ENCODE measurements at regions not wholly inside any gene's neighbourhood (a gene's known extent, or its start where the extent isn't known, plus 50 kb on each side); places are given as distances from the start of the nearest gene placed in this dataset.
"Not testable (repeated sequence)": the region's sequence is repeated elsewhere in the genome, so short reads cannot be mapped to it uniquely, and the experiment has no call there.

DNA sequence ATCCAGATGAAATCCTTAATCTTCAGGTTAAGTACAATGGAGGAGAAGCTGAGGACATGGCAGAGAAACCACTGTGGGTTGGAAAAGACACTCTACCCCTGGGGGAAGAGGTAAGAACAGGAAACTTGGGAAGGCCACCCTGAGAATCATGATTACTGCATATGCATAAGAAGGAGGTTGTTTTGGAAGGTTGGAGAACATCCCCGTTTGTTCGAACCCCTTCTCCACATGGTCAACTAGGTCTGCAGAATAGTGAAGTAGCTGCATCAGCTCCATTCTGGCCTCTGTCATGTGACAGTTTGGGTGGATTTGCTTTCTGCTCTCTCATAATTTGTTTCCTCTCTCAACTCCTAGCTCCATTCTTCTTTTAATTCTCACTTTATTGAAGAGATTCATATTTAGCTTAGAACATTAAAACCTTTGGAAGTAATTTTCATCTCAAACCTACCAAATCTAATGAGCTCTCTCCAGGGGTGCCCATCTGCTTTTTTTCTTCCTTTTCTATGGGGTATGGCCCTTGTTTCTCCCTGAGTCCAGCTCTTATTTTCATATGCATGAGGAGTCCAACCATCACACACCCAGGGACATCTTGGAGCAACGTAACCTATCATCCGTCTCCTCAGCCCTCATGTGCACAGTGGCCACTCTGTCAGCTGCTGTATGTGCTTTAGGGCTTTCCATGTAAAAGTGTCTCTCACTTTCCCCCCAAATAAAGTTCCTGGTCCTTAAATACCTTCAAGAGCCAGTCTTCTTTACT, 820.3 kb downstream of the TMEM121 start:
- DNase-seq: no peak
- Histone ChIP-seq H3K4me3 (no peak overlapping the region), H3K9me2 (ENCODE audit: insufficient read depth) (no peaks in the 10 kb centered on the region), H3K4me1 (ENCODE audit: insufficient read depth) (no peaks in the 10 kb centered on the region), H3F3A (ENCODE audit: insufficient read depth) (no peaks in the 10 kb centered on the region), H2AFZ (no peak overlapping the region), H3K27me3 (replicated peaks; ENCODE audit: insufficient read depth) (no peaks in the 10 kb centered on the region), H3K4me2 (ENCODE audit: unreplicated experiment) (no peak overlapping the region), H3K9me3 (ENCODE audit: low read depth) (no peaks in the 10 kb centered on the region), H3K36me3 (ENCODE audit: low read depth) (no peaks in the 10 kb centered on the region), H3K27ac (no peak overlapping the region), H3K79me2 (ENCODE audit: insufficient read depth) (no peaks in the 10 kb centered on the region), H3K9ac (no peak overlapping the region), H4K20me1 (ENCODE audit: insufficient read depth) (no peaks in the 10 kb centered on the region)
- 38 to 56% methylated on average over 4 of the region's 4 CpGs for WGBS, 2 experiments (ENCODE audit: low coverage in 1 of 2, low lambda C conversion rate in 2 of 2, missing lambda C conversion rate in 2 of 2)
- TF ChIP-seq EZH2phosphoT487 (IDR thresholded peaks at IDR 0.05; ENCODE audit: insufficient read depth, low read depth): no peak
- no peak for TF ChIP-seq EZH2 (IDR thresholded peaks at IDR 0.05; ENCODE audit: insufficient read depth, poor library complexity, severe bottlenecking)
- in situ Hi-C loops (cut with MboI): no loop called here

DNA sequence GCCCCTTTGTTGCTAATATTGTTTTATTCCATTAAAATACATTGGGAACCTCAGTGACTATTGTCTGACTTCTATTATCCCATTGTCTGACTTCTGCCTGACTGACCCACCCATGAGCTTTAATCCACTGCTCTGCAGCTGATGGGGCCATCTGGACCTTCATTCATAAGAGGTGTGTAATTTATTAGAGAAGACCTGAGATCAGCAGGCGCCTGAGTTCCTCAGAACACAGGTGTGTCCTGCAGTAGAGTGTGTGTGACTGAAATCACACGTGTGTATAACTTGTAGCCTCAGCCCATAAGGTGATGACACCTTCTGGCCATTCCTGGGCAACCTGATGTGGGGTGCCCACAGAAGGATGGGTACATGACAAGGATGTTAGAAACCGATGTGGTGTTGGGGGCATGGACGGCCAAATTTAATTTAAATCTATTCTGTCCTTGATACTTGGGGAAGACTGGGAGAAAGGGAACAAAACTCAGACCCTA, 821.0 kb downstream of the TMEM121 start:
- Histone ChIP-seq H3K27ac (no peak overlapping the region), H3K36me3 (ENCODE audit: low read depth) (no peaks in the 10 kb centered on the region), H3K9me2 (ENCODE audit: insufficient read depth) (no peaks in the 10 kb centered on the region), H3K9ac (no peak overlapping the region), H3F3A (ENCODE audit: insufficient read depth) (no peaks in the 10 kb centered on the region), H3K4me2 (ENCODE audit: unreplicated experiment) (no peak overlapping the region), H3K27me3 (replicated peaks; ENCODE audit: insufficient read depth) (no peaks in the 10 kb centered on the region), H3K4me1 (ENCODE audit: insufficient read depth) (no peaks in the 10 kb centered on the region), H3K9me3 (ENCODE audit: low read depth) (no peaks in the 10 kb centered on the region), H3K4me3 (no peak overlapping the region), H4K20me1 (ENCODE audit: insufficient read depth) (no peaks in the 10 kb centered on the region), H3K79me2 (ENCODE audit: insufficient read depth) (no peaks in the 10 kb centered on the region), H2AFZ (no peak overlapping the region)
- DNase-seq: no peak
- in situ Hi-C loops (cut with MboI): no loop called here
- 13 to 16% methylated on average over 4 of the region's 4 CpGs for WGBS, 2 experiments (ENCODE audit: low coverage in 1 of 2, low lambda C conversion rate in 2 of 2, missing lambda C conversion rate in 2 of 2)
- TF ChIP-seq EZH2phosphoT487 (IDR thresholded peaks at IDR 0.05; ENCODE audit: insufficient read depth, low read depth) (no peak), EZH2 (IDR thresholded peaks at IDR 0.05; ENCODE audit: insufficient read depth, poor library complexity, severe bottlenecking) (no peak)

DNA sequence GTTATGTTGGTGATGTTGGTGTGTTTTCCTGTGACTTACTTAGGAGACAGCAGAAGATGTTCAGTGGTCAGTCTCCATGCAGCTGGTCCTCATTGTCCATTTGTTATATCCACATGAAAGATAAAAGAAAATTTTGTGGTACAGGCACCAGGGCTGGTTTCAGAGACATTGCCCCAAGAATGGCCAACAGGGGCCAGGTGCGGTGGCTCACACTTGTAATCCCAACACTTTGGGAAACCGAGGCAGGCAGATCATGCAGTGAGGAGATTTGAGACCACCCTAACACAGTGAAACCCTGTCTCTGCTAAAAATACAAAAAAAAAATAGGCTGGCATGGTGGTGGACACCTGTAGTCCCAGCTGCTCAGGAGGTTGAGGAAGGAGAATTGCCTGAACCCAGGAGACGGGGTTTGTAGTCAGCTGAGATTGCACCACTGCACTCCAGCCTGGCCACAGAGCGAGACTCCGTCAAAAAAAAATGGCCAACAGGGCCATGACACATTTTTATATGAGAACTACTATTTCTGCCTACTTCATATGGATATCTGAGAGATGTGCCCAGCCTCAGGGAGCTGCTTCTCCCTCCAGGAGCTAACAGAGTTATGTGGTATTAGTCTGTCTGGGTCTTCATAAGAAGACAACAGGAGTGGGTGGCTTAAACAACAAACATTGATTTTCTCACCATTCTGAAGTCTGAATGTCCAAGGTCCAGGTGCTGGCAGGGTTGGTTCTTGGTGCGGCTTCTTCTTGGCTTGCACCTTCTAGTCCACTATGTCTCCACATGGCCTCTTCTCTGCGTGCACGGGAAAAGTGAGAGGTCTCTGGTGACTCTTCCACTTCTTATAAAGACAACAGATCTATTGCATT, 821.7 kb downstream of the TMEM121 start:
- Histone ChIP-seq H3K36me3 (ENCODE audit: low read depth) (no peaks in the 10 kb centered on the region), H3K4me3 (no peak overlapping the region), H3K9me2 (ENCODE audit: insufficient read depth) (no peaks in the 10 kb centered on the region), H3K27me3 (replicated peaks; ENCODE audit: insufficient read depth) (no peaks in the 10 kb centered on the region), H3K4me1 (ENCODE audit: insufficient read depth) (no peaks in the 10 kb centered on the region), H3K9me3 (ENCODE audit: low read depth) (no peaks in the 10 kb centered on the region), H2AFZ (no peak overlapping the region), H4K20me1 (ENCODE audit: insufficient read depth) (no peaks in the 10 kb centered on the region), H3K4me2 (ENCODE audit: unreplicated experiment) (no peak overlapping the region), H3F3A (ENCODE audit: insufficient read depth) (no peaks in the 10 kb centered on the region), H3K9ac (no peak overlapping the region), H3K27ac (no peak overlapping the region), H3K79me2 (ENCODE audit: insufficient read depth) (no peaks in the 10 kb centered on the region)
- no peak for TF ChIP-seq EZH2phosphoT487 (IDR thresholded peaks at IDR 0.05; ENCODE audit: insufficient read depth, low read depth)
- no peak for TF ChIP-seq EZH2 (IDR thresholded peaks at IDR 0.05; ENCODE audit: insufficient read depth, poor library complexity, severe bottlenecking)
- 18 to 19% methylated on average over 8 of the region's 8 CpGs for WGBS, 2 experiments (ENCODE audit: low coverage in 1 of 2, low lambda C conversion rate in 2 of 2, missing lambda C conversion rate in 2 of 2)
- in situ Hi-C loops (cut with MboI): no loop called here
- no peak for DNase-seq

DNA sequence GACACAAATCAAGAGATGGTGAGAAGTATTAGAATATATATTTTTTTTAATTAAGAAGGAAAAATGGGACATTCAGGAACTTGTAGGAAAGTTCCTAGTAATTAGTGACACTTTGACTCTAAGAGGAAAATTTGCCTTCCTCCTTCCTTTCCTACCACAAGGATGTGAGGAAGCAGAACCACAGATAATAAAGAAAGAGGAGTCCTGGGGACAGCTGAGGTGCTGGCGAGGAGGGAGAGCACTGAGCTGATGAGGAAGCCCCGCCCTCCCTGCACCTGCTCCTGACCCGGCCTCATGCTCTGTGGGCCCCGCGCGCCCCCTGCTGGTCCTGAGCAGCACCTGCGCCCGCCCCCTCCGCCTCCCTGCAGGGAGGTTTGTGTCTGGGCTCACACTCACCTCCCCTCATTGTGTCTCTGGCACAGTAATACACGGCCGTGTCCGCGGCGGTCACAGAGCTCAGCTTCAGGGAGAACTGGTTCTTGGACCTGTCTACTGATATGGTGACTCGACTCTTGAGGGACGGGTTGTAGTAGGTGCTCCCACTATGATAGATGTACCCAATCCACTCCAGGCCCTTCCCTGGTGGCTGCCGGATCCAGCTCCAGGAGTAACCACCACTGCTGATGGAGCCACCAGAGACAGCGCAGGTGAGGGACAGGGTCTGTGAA, 822.6 kb downstream of the TMEM121 start:
- H4K20me1 ChIP-seq (ENCODE audit: insufficient read depth); in situ Hi-C loops (cut with MboI); H3K9me3 ChIP-seq (ENCODE audit: low read depth); H3K36me3 ChIP-seq (ENCODE audit: low read depth); H3K27me3 ChIP-seq (replicated peaks; ENCODE audit: insufficient read depth); H3K4me2 ChIP-seq (ENCODE audit: unreplicated experiment); H3K9ac ChIP-seq; H3K27ac ChIP-seq; H3K4me1 ChIP-seq (ENCODE audit: insufficient read depth); H3F3A ChIP-seq (ENCODE audit: insufficient read depth); DNase-seq; H3K4me3 ChIP-seq; H3K79me2 ChIP-seq (ENCODE audit: insufficient read depth); H2AFZ ChIP-seq; H3K9me2 ChIP-seq (ENCODE audit: insufficient read depth): not testable (repeated sequence)
- WGBS, 2 experiments (ENCODE audit: low coverage in 1 of 2, low lambda C conversion rate in 2 of 2, missing lambda C conversion rate in 2 of 2): 28 to 30% methylated on average over 16 to 18 of the region's 18 CpGs

DNA sequence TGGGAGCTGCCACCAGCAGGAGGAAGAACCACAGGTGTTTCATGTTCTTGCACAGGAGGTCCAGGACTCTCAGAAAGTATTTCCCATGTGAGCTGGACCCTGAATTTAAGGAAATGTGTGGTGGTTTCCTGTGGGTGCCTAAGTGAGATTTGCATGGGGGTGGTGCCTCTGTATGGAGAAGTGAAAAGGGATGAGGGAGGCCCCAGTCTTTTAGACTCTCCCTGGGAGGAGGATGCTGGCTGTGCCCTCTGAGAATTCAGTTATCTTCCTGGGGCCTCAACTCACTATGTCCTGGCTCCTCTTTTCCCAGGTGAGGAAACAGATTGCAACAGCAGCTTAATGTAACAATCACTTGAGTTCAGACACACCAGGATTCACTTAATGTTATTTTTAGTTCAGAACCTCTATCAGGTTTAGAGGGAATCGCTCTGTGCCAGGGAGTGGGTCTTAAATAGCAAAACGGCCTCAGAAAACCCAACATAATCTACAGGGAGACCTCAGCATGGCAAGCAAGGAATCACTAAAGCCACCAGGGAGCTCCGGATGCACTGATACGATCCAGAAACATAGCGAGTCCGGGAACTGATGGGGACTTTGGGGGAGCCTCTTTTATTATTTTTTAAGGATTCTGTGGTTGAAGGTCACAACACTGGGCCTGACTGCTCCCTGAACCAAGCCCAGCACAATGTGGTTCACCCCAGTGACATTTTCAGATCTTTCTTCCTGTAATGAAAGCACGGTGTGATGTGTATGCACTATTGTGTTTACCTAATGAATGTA, 823.5 kb downstream of the TMEM121 start:
- H3K27me3 ChIP-seq (replicated peaks; ENCODE audit: insufficient read depth); H2AFZ ChIP-seq; H3K36me3 ChIP-seq (ENCODE audit: low read depth); in situ Hi-C loops (cut with MboI); H3K27ac ChIP-seq; H3K4me1 ChIP-seq (ENCODE audit: insufficient read depth); H3K9me3 ChIP-seq (ENCODE audit: low read depth); H3K79me2 ChIP-seq (ENCODE audit: insufficient read depth); DNase-seq; H3K4me2 ChIP-seq (ENCODE audit: unreplicated experiment); H3K9ac ChIP-seq; H4K20me1 ChIP-seq (ENCODE audit: insufficient read depth); H3K4me3 ChIP-seq; H3F3A ChIP-seq (ENCODE audit: insufficient read depth); H3K9me2 ChIP-seq (ENCODE audit: insufficient read depth): not testable (repeated sequence)
- 36 to 38% methylated on average over 7 of the region's 7 CpGs for WGBS, 2 experiments (ENCODE audit: low coverage in 1 of 2, low lambda C conversion rate in 2 of 2, missing lambda C conversion rate in 2 of 2)

DNA sequence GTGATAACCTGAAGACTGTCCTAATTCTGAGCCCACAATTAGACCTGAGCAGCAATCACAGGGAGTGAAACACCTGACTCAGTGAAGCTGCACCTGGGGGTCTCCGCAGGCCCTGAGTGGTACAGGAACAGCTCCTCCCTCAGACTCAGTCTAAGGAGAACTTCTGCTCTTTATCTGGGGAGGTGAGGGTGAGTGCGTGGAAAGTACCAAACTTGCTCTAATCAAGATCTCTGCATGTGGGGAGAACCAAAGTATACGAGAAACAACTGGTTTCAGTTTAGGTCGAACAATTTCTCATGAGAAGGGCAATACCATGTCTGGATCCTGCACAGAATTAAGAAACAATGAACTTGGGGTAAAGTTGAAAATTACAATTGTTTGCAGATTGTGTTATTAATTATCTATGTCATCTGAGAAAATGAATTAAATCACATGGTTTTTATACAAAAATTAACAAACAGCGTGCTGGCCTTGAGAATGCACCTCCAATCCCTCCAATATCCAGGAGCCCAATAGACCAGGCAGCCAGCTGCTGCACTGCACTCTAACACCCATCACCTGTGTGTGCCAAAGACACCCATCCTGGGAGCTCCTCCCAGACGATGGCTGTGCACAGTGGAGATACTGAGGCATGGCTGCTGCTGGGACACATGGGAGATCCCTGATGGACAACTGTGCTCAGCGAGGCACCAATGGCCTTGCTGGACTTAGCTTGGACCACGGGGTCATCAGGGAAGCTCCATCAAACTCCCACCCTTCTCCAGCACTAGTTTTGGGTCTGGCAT, 828.8 kb downstream of the TMEM121 start:
- in situ Hi-C loops (cut with MboI): not testable (repeated sequence)
- 1 to 3% methylated on average over 6 to 7 of the region's 8 CpGs for WGBS, 2 experiments (ENCODE audit: low coverage in 1 of 2, low lambda C conversion rate in 2 of 2, missing lambda C conversion rate in 2 of 2)

More for the DNA sequence above, 828.8 kb downstream of the TMEM121 start:
- not testable (repeated sequence) for H3K4me2 ChIP-seq (ENCODE audit: unreplicated experiment); H3K4me1 ChIP-seq (ENCODE audit: insufficient read depth); H3K4me3 ChIP-seq; H3K9me3 ChIP-seq (ENCODE audit: low read depth); DNase-seq; H3K79me2 ChIP-seq (ENCODE audit: insufficient read depth); H3K9me2 ChIP-seq (ENCODE audit: insufficient read depth); H3K36me3 ChIP-seq (ENCODE audit: low read depth); H3K27ac ChIP-seq; H4K20me1 ChIP-seq (ENCODE audit: insufficient read depth); H2AFZ ChIP-seq; H3K9ac ChIP-seq; H3K27me3 ChIP-seq (replicated peaks; ENCODE audit: insufficient read depth); H3F3A ChIP-seq (ENCODE audit: insufficient read depth)
